ENCODE measurements at regions not wholly inside any gene's neighbourhood (a gene's known extent, or its start where the extent isn't known, plus 50 kb on each side); places are given as distances from the start of the nearest gene placed in this dataset.

DNA sequence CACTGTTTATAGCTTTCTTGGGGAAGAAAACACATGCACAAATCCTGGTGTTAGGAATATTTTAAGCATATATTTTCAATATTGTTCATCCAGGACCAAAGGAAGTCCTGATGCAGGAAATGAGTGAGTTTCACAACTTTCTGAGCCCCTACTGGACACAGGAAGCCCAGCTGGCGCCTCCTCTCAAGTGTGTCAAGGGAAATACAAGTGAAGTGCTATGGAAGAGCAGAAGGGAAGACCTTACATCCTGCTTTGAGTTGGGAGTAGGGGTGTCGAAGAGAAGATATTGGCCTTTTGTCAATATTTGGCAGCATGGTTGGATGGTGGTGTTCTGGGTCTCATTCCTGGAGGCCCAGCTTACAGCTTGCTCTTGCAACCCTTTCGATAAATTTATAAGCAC, 66.1 kb upstream of the ZDHHC17 start:
- H3K4me3 ChIP-seq (ENCODE audit: low read length), result no peak overlapping the region
- no peak overlapping the region for H3K4me3 Mint-ChIP-seq
- no peaks in the 10 kb centered on the region for H3K27me3 ChIP-seq (ENCODE audit: control insufficient read depth in 2 of 2, insufficient read depth in 2 of 2, low read length in 2 of 2)
- DNase-seq (no peak), ATAC-seq (no peak)
- ChIA-PET CTCF (no interaction called here), POLR2A (no interaction called here)
- H3K4me1 Mint-ChIP-seq, result no peaks in the 10 kb centered on the region
- no peak overlapping the region for H3K27ac ChIP-seq (ENCODE audit: low read depth, low read length)
- H3K27me3 Mint-ChIP-seq, result peaks cover 0 to 8% (median 5%) of the 10 kb centered on the region in 5 donors
- no peak overlapping the region for H3K27ac Mint-ChIP-seq
- intact Hi-C loops (cut with micrococcal nuclease), result no loop called here
- H3K9me3 ChIP-seq (ENCODE audit: control insufficient read depth in 2 of 3, low read length in 3 of 3), result no peaks in the 10 kb centered on the region
- H3K4me1 ChIP-seq (ENCODE audit: control insufficient read depth in 2 of 2, insufficient read depth in 2 of 2, low read length in 2 of 2), result no peaks in the 10 kb centered on the region
- H3K9me3 Mint-ChIP-seq, result peaks cover 0 to 1% (median 0%) of the 10 kb centered on the region in 11 donors
- no peaks in the 10 kb centered on the region for H3K36me3 ChIP-seq (ENCODE audit: control insufficient read depth in 2 of 3, insufficient read depth in 3 of 3, low read length in 3 of 3)
- H3K36me3 Mint-ChIP-seq, result no peaks in the 10 kb centered on the region

DNA sequence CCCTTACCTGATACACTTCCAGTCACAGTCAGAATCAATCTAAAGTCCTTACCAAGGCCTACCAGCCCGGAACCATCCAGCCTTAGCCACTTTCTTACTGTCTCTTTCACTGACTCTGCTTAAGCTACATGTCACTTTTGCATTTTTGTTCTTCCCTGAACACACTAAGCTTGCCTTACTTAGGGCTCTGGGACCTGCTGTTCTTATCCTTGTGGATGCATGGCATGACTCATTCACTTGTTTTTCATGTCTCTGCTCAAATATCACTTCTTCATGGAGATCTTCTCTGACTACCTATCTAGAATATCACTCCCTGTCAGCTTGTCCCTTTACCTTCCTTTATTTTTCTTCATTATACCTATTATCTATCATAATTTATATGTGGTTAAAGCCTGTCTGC, 65.6 kb upstream of the ZDHHC17 start:
- CTCF ChIA-PET, result no interaction called here
- Histone ChIP-seq H3K9me3 (ENCODE audit: control insufficient read depth in 2 of 3, low read length in 3 of 3) (no peaks in the 10 kb centered on the region), H3K36me3 (ENCODE audit: control insufficient read depth in 2 of 3, insufficient read depth in 3 of 3, low read length in 3 of 3) (no peaks in the 10 kb centered on the region), H3K4me3 (ENCODE audit: low read length) (no peak overlapping the region), H3K27me3 (ENCODE audit: control insufficient read depth in 2 of 2, insufficient read depth in 2 of 2, low read length in 2 of 2) (no peaks in the 10 kb centered on the region), H3K4me1 (ENCODE audit: control insufficient read depth in 2 of 2, insufficient read depth in 2 of 2, low read length in 2 of 2) (no peaks in the 10 kb centered on the region), H3K27ac (ENCODE audit: low read depth, low read length) (no peak overlapping the region)
- intact Hi-C loops (cut with micrococcal nuclease), result no loop called here
- POLR2A ChIA-PET, result no interaction called here
- ATAC-seq, result no peak
- no peak overlapping the region for H3K4me3 Mint-ChIP-seq
- H3K27ac Mint-ChIP-seq, result no peak overlapping the region
- H3K36me3 Mint-ChIP-seq, result no peaks in the 10 kb centered on the region
- peaks cover 0 to 8% (median 5%) of the 10 kb centered on the region in 5 donors for H3K27me3 Mint-ChIP-seq
- H3K4me1 Mint-ChIP-seq, result no peaks in the 10 kb centered on the region
- H3K9me3 Mint-ChIP-seq, result peaks cover 0 to 1% (median 0%) of the 10 kb centered on the region in 11 donors
- DNase-seq, result no peak

DNA sequence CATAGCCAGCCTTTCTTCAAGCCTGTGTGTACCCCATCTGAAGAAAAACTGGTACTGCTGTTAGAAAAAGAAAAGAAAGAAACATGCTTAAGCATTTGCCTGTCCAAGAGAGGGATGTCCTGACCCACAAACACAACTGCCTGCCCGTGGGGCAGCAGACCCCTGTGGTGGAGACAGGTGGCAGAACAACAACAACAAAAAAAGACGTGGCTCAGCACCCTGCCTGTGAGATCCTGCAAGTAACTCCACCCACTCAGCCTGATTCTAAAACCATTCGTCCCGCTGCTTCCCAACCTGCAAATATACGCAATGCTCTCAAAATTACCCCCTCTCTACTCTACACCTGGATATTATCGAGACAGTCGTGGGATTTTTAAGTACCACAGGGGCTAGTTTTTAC, 64.9 kb upstream of the ZDHHC17 start:
- Histone ChIP-seq H3K4me1 (ENCODE audit: control insufficient read depth in 2 of 2, insufficient read depth in 2 of 2, low read length in 2 of 2) (no peaks in the 10 kb centered on the region), H3K4me3 (ENCODE audit: low read length) (no peak overlapping the region), H3K27ac (ENCODE audit: low read depth, low read length) (no peak overlapping the region), H3K36me3 (ENCODE audit: control insufficient read depth in 2 of 3, insufficient read depth in 3 of 3, low read length in 3 of 3) (no peaks in the 10 kb centered on the region), H3K9me3 (ENCODE audit: control insufficient read depth in 2 of 3, low read length in 3 of 3) (no peaks in the 10 kb centered on the region), H3K27me3 (ENCODE audit: control insufficient read depth in 2 of 2, insufficient read depth in 2 of 2, low read length in 2 of 2) (no peaks in the 10 kb centered on the region)
- ATAC-seq (no peak), DNase-seq (no peak)
- intact Hi-C loops (cut with micrococcal nuclease), result no loop called here
- Mint-ChIP-seq H3K9me3 (peaks cover 0 to 1% (median 0%) of the 10 kb centered on the region in 11 donors), H3K27ac (no peak overlapping the region), H3K4me1 (peaks cover 0 to 3% (median 0%) of the 10 kb centered on the region in 7 donors), H3K27me3 (peaks cover 0 to 9% (median 5%) of the 10 kb centered on the region in 5 donors), H3K36me3 (no peaks in the 10 kb centered on the region), H3K4me3 (no peak overlapping the region)
- ChIA-PET POLR2A (no interaction called here), CTCF (no interaction called here)

DNA sequence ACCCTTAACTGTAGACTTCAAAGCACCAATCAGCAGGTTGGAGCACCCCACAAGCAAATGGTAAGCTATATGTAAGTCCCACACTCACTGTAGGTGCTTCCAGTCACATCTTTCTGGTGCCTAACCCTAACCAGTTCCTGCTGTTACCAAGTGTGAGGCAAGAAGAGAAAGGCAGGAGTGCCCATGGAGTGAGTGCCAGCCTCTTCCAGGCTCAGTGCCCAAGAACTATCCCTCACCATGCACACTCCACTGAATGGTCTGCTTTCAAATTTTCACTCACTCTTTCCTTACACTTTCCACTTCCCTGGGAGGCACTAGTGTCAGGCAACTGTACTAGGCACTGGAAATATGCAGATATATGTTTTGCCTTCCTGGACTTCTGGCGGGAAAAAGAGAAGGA, 62.2 kb upstream of the ZDHHC17 start:
- Histone ChIP-seq H3K4me1 (ENCODE audit: control insufficient read depth in 2 of 2, insufficient read depth in 2 of 2, low read length in 2 of 2) (no peaks in the 10 kb centered on the region), H3K27me3 (ENCODE audit: control insufficient read depth in 2 of 2, insufficient read depth in 2 of 2, low read length in 2 of 2) (no peaks in the 10 kb centered on the region), H3K4me3 (ENCODE audit: low read length) (no peak overlapping the region), H3K27ac (ENCODE audit: low read depth, low read length) (no peak overlapping the region), H3K9me3 (ENCODE audit: control insufficient read depth in 2 of 3, low read length in 3 of 3) (no peaks in the 10 kb centered on the region), H3K36me3 (ENCODE audit: control insufficient read depth in 2 of 3, insufficient read depth in 3 of 3, low read length in 3 of 3) (no peaks in the 10 kb centered on the region)
- H3K27me3 Mint-ChIP-seq, result peaks cover 0 to 12% (median 5%) of the 10 kb centered on the region in 5 donors
- ATAC-seq (no peak), DNase-seq (no peak)
- intact Hi-C loops (cut with micrococcal nuclease), result no loop called here
- H3K36me3 Mint-ChIP-seq, result no peaks in the 10 kb centered on the region
- H3K27ac Mint-ChIP-seq, result no peak overlapping the region
- ChIA-PET CTCF (no interaction called here), POLR2A (no interaction called here)
- no peak overlapping the region for H3K4me3 Mint-ChIP-seq
- H3K9me3 Mint-ChIP-seq, result peaks cover 0 to 1% (median 0%) of the 10 kb centered on the region in 11 donors
- H3K4me1 Mint-ChIP-seq, result peaks cover 5 to 11% (median 6%) of the 10 kb centered on the region in 7 donors

DNA sequence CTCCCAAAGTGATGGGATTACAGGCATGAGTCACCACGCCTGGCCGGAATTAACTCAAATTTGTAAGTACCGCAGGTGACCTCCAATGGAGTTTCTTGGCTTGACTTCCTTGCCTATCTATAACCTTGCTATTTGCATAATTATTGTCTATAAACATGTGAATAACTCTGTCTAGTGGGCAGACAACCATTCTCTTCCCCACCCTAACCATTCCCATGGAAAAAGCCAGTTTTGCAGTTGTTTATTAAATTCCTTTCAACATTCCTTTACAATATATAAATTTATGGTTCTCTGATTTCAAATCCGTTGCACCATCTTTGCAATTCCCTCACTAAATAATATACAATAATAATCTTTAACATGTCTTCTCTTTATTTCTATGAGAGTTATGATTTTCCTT, 61.0 kb upstream of the ZDHHC17 start:
- H3K9me3 ChIP-seq (ENCODE audit: control insufficient read depth in 2 of 3, low read length in 3 of 3), result no peaks in the 10 kb centered on the region
- Mint-ChIP-seq H3K4me3 (no peak overlapping the region), H3K4me1 (peaks cover 5 to 11% (median 6%) of the 10 kb centered on the region in 7 donors), H3K27me3 (peaks cover 0 to 12% (median 5%) of the 10 kb centered on the region in 5 donors), H3K9me3 (peaks cover 0 to 1% (median 0%) of the 10 kb centered on the region in 11 donors), H3K36me3 (no peaks in the 10 kb centered on the region), H3K27ac (no peak overlapping the region)
- H3K4me1 ChIP-seq (ENCODE audit: control insufficient read depth in 2 of 2, insufficient read depth in 2 of 2, low read length in 2 of 2), result no peaks in the 10 kb centered on the region
- ChIA-PET CTCF (no interaction called here), POLR2A (no interaction called here)
- H3K36me3 ChIP-seq (ENCODE audit: control insufficient read depth in 2 of 3, insufficient read depth in 3 of 3, low read length in 3 of 3), result no peaks in the 10 kb centered on the region
- ATAC-seq (no peak), DNase-seq (no peak)
- H3K27ac ChIP-seq (ENCODE audit: low read depth, low read length), result no peak overlapping the region
- intact Hi-C loops (cut with micrococcal nuclease), result no loop called here
- H3K27me3 ChIP-seq (ENCODE audit: control insufficient read depth in 2 of 2, insufficient read depth in 2 of 2, low read length in 2 of 2), result no peaks in the 10 kb centered on the region
- no peak overlapping the region for H3K4me3 ChIP-seq (ENCODE audit: low read length)

DNA sequence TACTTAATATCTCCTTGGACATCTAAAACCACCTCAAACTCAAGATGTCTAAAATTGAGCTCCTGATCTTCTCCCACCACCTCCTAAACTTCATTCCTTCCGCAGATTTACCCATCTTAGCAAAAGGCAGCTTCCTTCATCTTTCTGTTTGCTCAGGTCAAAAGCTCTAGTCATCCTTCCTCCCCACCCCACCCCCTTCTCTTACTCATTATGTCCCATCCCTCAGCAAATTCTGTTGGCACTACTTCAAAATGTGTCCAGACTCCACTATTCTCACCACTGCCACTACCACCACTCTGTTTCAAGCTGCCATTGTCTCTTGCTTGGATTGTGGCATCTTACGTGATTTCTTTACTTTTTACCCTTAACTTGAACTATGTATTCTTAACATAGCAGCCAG, 59.2 kb upstream of the ZDHHC17 start:
- Mint-ChIP-seq H3K4me1 (peaks cover 5 to 11% (median 6%) of the 10 kb centered on the region in 7 donors), H3K36me3 (no peaks in the 10 kb centered on the region), H3K9me3 (peaks cover 0 to 1% (median 0%) of the 10 kb centered on the region in 11 donors), H3K27me3 (peaks cover 0 to 12% (median 5%) of the 10 kb centered on the region in 5 donors), H3K27ac (no peak overlapping the region), H3K4me3 (no peak overlapping the region)
- DNase-seq (no peak), ATAC-seq (no peak)
- Histone ChIP-seq H3K27me3 (ENCODE audit: control insufficient read depth in 2 of 2, insufficient read depth in 2 of 2, low read length in 2 of 2) (no peaks in the 10 kb centered on the region), H3K27ac (ENCODE audit: low read depth, low read length) (no peak overlapping the region), H3K9me3 (ENCODE audit: control insufficient read depth in 2 of 3, low read length in 3 of 3) (no peaks in the 10 kb centered on the region), H3K36me3 (ENCODE audit: control insufficient read depth in 2 of 3, insufficient read depth in 3 of 3, low read length in 3 of 3) (no peaks in the 10 kb centered on the region), H3K4me3 (ENCODE audit: low read length) (no peak overlapping the region), H3K4me1 (ENCODE audit: control insufficient read depth in 2 of 2, insufficient read depth in 2 of 2, low read length in 2 of 2) (no peaks in the 10 kb centered on the region)
- ChIA-PET POLR2A (no interaction called here), CTCF (no interaction called here)
- intact Hi-C loops (cut with micrococcal nuclease), result no loop called here

DNA sequence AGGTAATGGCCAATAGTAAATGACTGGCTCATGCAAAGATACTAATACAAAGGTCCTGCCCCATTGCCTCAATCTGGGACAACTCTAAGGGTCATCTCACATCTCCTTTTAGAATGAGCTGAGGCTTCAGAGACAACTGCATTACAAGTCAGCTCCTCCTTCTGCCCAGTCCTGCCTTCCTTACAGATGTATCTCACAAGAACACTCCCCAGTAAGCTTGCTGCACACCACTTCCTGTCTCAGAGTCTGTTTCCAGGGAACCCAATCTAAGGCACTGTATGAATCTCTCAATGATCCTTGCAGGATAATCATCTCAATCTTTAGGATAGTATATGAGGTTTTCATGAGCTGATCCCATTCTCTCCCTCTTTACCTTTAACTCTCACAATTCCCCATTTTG, 57.8 kb upstream of the ZDHHC17 start:
- Histone ChIP-seq H3K27me3 (ENCODE audit: control insufficient read depth in 2 of 2, insufficient read depth in 2 of 2, low read length in 2 of 2) (no peaks in the 10 kb centered on the region), H3K4me1 (ENCODE audit: control insufficient read depth in 2 of 2, insufficient read depth in 2 of 2, low read length in 2 of 2) (no peaks in the 10 kb centered on the region), H3K9me3 (ENCODE audit: control insufficient read depth in 2 of 3, low read length in 3 of 3) (no peaks in the 10 kb centered on the region), H3K36me3 (ENCODE audit: control insufficient read depth in 2 of 3, insufficient read depth in 3 of 3, low read length in 3 of 3) (no peaks in the 10 kb centered on the region), H3K27ac (ENCODE audit: low read depth, low read length) (no peak overlapping the region), H3K4me3 (ENCODE audit: low read length) (no peak overlapping the region)
- CTCF ChIA-PET, result no interaction called here
- Mint-ChIP-seq H3K4me3 (no peak overlapping the region), H3K36me3 (no peaks in the 10 kb centered on the region), H3K27ac (no peak overlapping the region), H3K9me3 (peaks cover 0 to 1% (median 0%) of the 10 kb centered on the region in 11 donors), H3K4me1 (peaks cover 5 to 11% (median 6%) of the 10 kb centered on the region in 7 donors), H3K27me3 (peaks cover 0 to 12% (median 5%) of the 10 kb centered on the region in 5 donors)
- intact Hi-C loops (cut with micrococcal nuclease), result no loop called here
- POLR2A ChIA-PET, result no interaction called here
- DNase-seq, result peak in 3 of 9 donors; percentile 6 to 14 (median 7)
- peak; percentile 36 for ATAC-seq
